Transverse colon (tissue), 4 donors: ENCODE measurements at regions not wholly inside any gene's neighbourhood (a gene's known extent, or its start where the extent isn't known, plus 50 kb on each side); places are given as distances from the start of the nearest gene placed in this dataset.

Experiments used
- DNase-seq: peaks from one replicate; pipeline ENCODE4 v3.0.0-alpha.2; 2019
- H3K27ac ChIP-seq, 4 donors: fragments of 200-600 bp; sonication (generic); 2 replicates each; pipeline ENCODE4 v1.5.1; 2016 to 2018; ENCODE audit warnings: inconsistent platforms in 4 of 4
- H3K27me3 ChIP-seq: fragments of 200-600 bp; sonication (generic); 2 replicates; pipeline ENCODE4 v1.5.1; 2017; ENCODE audit warnings: inconsistent platforms
- H3K36me3 ChIP-seq, 4 donors: fragments of 200-600 bp; sonication (generic); 2 replicates each; pipeline ENCODE4 v1.5.1; 2017 to 2019; ENCODE audit warnings: inconsistent platforms in 4 of 4
- H3K4me1 ChIP-seq, 4 donors: fragments of 200-600 bp; sonication (generic); 2 replicates each; pipeline ENCODE4 v1.5.1; 2017 to 2020; ENCODE audit warnings: inconsistent platforms in 4 of 4
- H3K4me3 ChIP-seq, 4 donors: fragments of 200-600 bp; sonication (generic); 1 replicate in 1 of 4; 2 replicates in 3 of 4; pipeline versions ENCODE4 v1.5.1 to v1.6.1; 2017 to 2019; ENCODE audit warnings: inconsistent platforms in 4 of 4
- H3K9me3 ChIP-seq, 2 donors: fragments of 200-600 bp; sonication (generic); 2 replicates each; pipeline ENCODE4 v1.5.1; 2017 to 2019; ENCODE audit warnings: inconsistent platforms in 2 of 2
- EP300 ChIP-seq: sonication (generic); formaldehyde crosslinking; IDR thresholded peaks from one replicate; pipeline ENCODE4 v1.6.1; 2017; ENCODE audit warnings: antibody characterized with exemption, low read depth
- POLR2A ChIP-seq: fragments of 450-650 bp; IDR thresholded peaks from one replicate; pipeline ENCODE4 v1.6.1; 2016; ENCODE audit warnings: antibody characterized with exemption, mild to moderate bottlenecking, moderate library complexity
- POLR2AphosphoS5 ChIP-seq, 3 donors: sonication (generic); formaldehyde crosslinking; IDR thresholded peaks; one replicate each; pipeline ENCODE4 v1.6.1; 2016; ENCODE audit warnings: antibody characterized with exemption in 3 of 3
- WGBS, 2 donors: methylation state at CpG; one replicate each; pipeline ENCODE4 v1.1.5; 2018; ENCODE audit warnings: low coverage in 1 of 2; 5-methylcytosine and 5-hydroxymethylcytosine counted together
- in situ Hi-C, 4 donors: fragments of 200-750 bp; cut with MboI; loops; one replicate each; pipeline versions ENCODE4 v1.15.0 to v1.15.1; 2017; ENCODE audit warnings: low sequenced_read_pairs in 3 of 4, low pct_ligation_motif_present in 1 of 4, low pct_unique_long_range_greater_than_20kb in 1 of 4
- intact Hi-C: fragments of 100-400 bp; cut with DNase I; formaldehyde crosslinking; loops from one replicate; pipeline ENCODE4 v1.15.1; 2023; ENCODE audit warnings: low total_unique reads
- TF ChIP-seq, protein P1 (sequence below), 5 experiments: fragments of 200-600 bp in 3 of 5; fragments of 450-650 bp in 2 of 5; sonication (generic) in 3 of 5; IDR thresholded peaks; 1 replicate in 2 of 5; 2 replicates in 3 of 5; pipeline ENCODE4 v1.5.1; 2016 to 2017; ENCODE audit warnings: antibody characterized with exemption in 5 of 5, inconsistent platforms in 3 of 5, mild to moderate bottlenecking in 2 of 5, moderate library complexity in 1 of 5

DNA sequence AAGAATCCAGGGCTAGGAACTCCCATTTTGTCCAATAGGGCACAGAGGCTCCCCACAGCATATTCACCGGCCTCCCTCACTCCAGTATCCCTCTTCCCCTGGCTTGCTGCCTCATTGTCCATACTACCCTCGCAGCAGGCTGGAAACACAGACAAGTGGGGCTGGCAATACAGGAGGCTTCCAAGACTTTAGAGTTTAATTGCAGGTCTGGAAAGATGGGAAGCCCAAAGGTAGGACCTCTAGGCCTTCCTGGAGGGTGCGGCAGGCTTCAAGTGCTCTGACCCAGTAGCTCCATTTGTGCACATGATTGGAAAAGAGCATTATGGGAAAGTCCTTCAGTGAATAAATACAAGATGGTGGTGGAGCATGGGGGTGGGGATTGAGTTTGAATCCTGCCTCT, 166.7 kb downstream of the EVX1 start:
- DNase-seq, result no peak
- in situ Hi-C loops (no loop called here), intact Hi-C loops (no loop called here)
- Histone ChIP-seq H3K4me3 (no peak overlapping the region), H3K27ac (no peak overlapping the region), H3K9me3 (no peaks in the 10 kb centered on the region), H3K36me3 (no peaks in the 10 kb centered on the region), H3K4me1 (no peaks in the 10 kb centered on the region), H3K27me3 (no peaks in the 10 kb centered on the region)
- WGBS, 2 donors, result 66 to 100% methylated on average over 1 to 3 of the region's 3 CpGs
- TF ChIP-seq EP300, result no peak
- no peak for TF ChIP-seq POLR2A

DNA sequence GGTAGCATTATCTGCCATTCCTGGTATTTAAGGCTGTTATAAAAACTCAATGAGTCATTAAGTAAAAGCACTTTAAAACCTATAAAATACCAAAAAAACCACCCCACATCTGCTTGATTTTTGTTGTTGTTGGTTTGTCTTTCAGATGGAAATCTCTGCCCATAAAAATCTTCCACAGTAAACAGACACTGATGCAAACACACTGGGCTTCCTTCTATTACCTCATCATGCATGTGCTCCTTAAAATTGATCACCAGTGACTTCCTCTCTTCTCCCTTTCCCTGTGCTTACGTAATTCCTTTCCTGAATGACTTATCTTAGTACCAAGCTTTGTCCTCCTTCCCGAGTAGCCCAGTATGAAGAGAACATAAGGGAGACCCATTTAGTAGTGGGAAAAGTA, 167.2 kb downstream of the EVX1 start:
- no peak for DNase-seq
- Histone ChIP-seq H3K9me3 (no peaks in the 10 kb centered on the region), H3K27ac (no peak overlapping the region), H3K36me3 (no peaks in the 10 kb centered on the region), H3K4me3 (no peak overlapping the region), H3K4me1 (no peaks in the 10 kb centered on the region), H3K27me3 (no peaks in the 10 kb centered on the region)
- intact Hi-C loops, result no loop called here
- in situ Hi-C loops, result no loop called here
- WGBS, 2 donors, result 66 to 68% methylated on average over 2 of the region's 2 CpGs
- no peak for TF ChIP-seq POLR2AphosphoS5 (IDR thresholded peaks at IDR 0.05)
- TF ChIP-seq, protein P1, sequence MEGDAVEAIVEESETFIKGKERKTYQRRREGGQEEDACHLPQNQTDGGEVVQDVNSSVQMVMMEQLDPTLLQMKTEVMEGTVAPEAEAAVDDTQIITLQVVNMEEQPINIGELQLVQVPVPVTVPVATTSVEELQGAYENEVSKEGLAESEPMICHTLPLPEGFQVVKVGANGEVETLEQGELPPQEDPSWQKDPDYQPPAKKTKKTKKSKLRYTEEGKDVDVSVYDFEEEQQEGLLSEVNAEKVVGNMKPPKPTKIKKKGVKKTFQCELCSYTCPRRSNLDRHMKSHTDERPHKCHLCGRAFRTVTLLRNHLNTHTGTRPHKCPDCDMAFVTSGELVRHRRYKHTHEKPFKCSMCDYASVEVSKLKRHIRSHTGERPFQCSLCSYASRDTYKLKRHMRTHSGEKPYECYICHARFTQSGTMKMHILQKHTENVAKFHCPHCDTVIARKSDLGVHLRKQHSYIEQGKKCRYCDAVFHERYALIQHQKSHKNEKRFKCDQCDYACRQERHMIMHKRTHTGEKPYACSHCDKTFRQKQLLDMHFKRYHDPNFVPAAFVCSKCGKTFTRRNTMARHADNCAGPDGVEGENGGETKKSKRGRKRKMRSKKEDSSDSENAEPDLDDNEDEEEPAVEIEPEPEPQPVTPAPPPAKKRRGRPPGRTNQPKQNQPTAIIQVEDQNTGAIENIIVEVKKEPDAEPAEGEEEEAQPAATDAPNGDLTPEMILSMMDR (IDR thresholded peaks at IDR 0.05), result no peak
- no peak for TF ChIP-seq EP300
- no peak for TF ChIP-seq POLR2A

DNA sequence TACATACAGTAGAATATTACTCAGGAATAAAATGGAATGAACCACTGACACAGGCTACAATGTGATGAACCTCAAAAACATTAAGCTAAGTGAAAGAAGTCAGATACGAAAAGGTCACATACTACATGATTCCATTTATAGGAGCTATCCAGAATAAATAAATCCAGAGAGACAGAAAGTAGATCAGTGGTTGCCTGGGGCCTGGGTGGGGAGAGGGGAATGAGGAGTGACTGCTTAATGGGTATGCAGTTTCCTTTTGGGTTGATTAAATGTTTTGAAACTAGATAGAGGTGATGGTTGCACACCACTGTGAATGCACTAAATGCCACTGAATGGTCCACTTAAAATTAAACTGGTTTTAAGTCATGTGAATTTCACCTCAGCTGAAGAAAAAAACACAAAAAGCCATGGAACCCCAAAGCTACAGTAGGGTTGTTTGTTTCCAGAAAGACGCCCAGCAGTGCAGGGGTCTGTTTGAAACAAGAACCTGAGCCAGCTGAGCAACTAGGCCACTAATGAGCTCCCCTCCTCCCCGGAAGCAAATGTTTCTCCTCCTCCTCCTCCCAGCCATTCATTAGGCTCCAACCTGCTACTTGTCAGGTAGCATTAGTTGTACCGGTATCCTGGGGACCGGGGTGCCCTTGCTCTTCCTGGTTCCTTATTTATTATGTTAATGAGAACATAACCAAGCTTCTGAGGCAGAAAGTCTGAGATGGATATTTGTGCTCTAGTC, 168.4 kb downstream of the EVX1 start:
- TF ChIP-seq EP300, result no peak
- no peaks in the 10 kb centered on the region for H3K4me1 ChIP-seq
- DNase-seq, result no peak
- no peak overlapping the region for H3K27ac ChIP-seq
- H3K27me3 ChIP-seq, result no peaks in the 10 kb centered on the region
- intact Hi-C loops (no loop called here), in situ Hi-C loops (no loop called here)
- H3K9me3 ChIP-seq, result no peaks in the 10 kb centered on the region
- no peak overlapping the region for H3K4me3 ChIP-seq
- H3K36me3 ChIP-seq, result no peaks in the 10 kb centered on the region
- 88 to 100% methylated on average over 1 to 5 of the region's 5 CpGs for WGBS, 2 donors

DNA sequence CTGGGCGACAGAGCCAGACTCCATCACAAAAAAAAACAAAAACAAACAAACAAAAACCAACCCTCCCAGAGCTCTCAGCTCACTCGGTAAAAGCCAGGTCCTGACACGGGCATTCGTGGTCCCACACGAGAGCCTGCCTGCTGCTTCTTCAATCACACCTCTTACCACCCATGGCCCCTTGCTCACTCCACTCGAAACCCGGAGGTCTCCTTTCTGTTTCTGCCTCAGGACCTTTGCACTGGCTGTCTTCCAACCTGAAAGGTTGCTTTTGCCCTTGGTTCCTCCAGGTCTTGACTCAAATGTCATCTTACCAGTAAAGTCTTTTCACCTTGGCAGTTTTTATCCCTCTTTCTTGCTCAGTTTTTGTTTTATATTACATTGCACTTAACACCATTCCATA, 169.6 kb downstream of the EVX1 start:
- H3K4me3 ChIP-seq, result no peak overlapping the region
- H3K36me3 ChIP-seq, result no peaks in the 10 kb centered on the region
- no peaks in the 10 kb centered on the region for H3K4me1 ChIP-seq
- intact Hi-C loops, result no loop called here
- H3K9me3 ChIP-seq, result no peaks in the 10 kb centered on the region
- in situ Hi-C loops, result no loop called here
- no peak for DNase-seq
- no peaks in the 10 kb centered on the region for H3K27me3 ChIP-seq
- 92 to 97% methylated on average over 6 to 7 of the region's 7 CpGs for WGBS, 2 donors
- no peak overlapping the region for H3K27ac ChIP-seq
- TF ChIP-seq POLR2A (no peak), POLR2AphosphoS5 (IDR thresholded peaks at IDR 0.05) (no peak), EP300 (no peak)
- TF ChIP-seq, protein P1 (IDR thresholded peaks at IDR 0.05), result no peak

DNA sequence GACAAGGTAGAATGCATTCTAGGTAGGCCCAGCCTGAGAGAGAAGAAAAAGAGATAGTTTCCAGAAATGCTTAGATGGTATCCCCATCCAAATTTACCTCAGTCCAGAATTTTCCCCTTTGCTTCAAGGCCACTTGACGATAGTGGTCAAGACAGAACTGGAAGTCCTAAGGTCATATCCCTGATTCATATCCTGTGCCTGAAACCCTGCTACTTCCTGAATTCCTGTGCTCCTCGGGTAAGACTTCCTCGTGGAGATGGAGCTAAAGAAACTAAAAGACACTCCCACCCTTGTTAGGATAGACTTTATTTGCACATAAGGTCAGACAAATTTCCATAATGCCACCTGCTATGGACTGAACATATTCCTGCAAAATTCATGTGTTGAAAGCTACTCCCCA, 175.9 kb downstream of the EVX1 start:
- Histone ChIP-seq H3K4me3 (no peak overlapping the region), H3K27ac (peak overlapping the region in 2 of 4 donors; percentile 2 to 79), H3K4me1 (peaks cover 0 to 47% (median 11%) of the 10 kb centered on the region in 4 donors), H3K36me3 (no peaks in the 10 kb centered on the region), H3K27me3 (no peaks in the 10 kb centered on the region), H3K9me3 (no peaks in the 10 kb centered on the region)
- WGBS, 2 donors, result 43 to 50% methylated on average over 1 to 3 of the region's 3 CpGs
- TF ChIP-seq EP300 (no peak), POLR2AphosphoS5 (IDR thresholded peaks at IDR 0.05) (no peak), POLR2A (no peak)
- TF ChIP-seq, protein P1 (IDR thresholded peaks at IDR 0.05), result no peak
- in situ Hi-C loops (no loop called here), intact Hi-C loops (loop anchor here (5.0 kb wide), 1 partner anchor 1576 kb away; no protein-coding TSS in a partner anchor)
- no peak for DNase-seq
